IMR-90 (cell line): ENCODE measurements at regions not wholly inside any gene's neighbourhood (a gene's known extent, or its start where the extent isn't known, plus 50 kb on each side); places are given as distances from the start of the nearest gene placed in this dataset.

Experiments
- ATAC-seq: fragments of 200-7000 bp; cut with Tn5 transposase; 2 replicates; pipeline ENCODE4 v1.9.1; 2020; ENCODE audit warnings: low read depth, mild to moderate bottlenecking, moderate library complexity
- BruUV-seq: library from RNA; stranded (reverse); fragments of 400-500 nt; replicated peaks from 2 replicates; lab custom pipeline; 2021; lab: Mats Ljungman, UMichigan
- CTCF ChIA-PET: fragments of 300-600 bp; formaldehyde crosslinking; extraction: SDS; loops from one replicate; lab custom pipeline; 2021; ENCODE audit warnings: antibody characterized with exemption; lab: Yijun Ruan, JAX
- POLR2A ChIA-PET: fragments of 300-600 bp; sonication (Branson Sonifier 250); formaldehyde crosslinking; loops from one replicate; lab custom pipeline; 2022; ENCODE audit warnings: antibody characterized with exemption; ENCODE audit not compliant: unreplicated experiment; lab: Charles Lee
- DNase-seq: peaks from one replicate; pipeline ENCODE4 v3.0.0; 2013
- H2AFZ ChIP-seq: replicated peaks from 2 replicates; pipeline ENCODE3; 2013; ENCODE audit warnings: low read length, mild to moderate bottlenecking; ENCODE audit not compliant: poor library complexity
- H2AK5ac ChIP-seq: 2 replicates; pipeline ENCODE4 v1.6.1; 2013; ENCODE audit warnings: low read depth, low read length, inconsistent platforms
- H2AK9ac ChIP-seq: replicated peaks from 2 replicates; pipeline ENCODE3; 2013; ENCODE audit warnings: mild to moderate bottlenecking, low read depth, low read length, moderate library complexity; ENCODE audit not compliant: poor library complexity
- H2BK120ac ChIP-seq: 2 replicates; pipeline ENCODE4 v1.6.1; 2013; ENCODE audit warnings: low read depth, low read length, inconsistent platforms
- H2BK15ac ChIP-seq: 3 replicates; pipeline ENCODE4 v1.6.1; 2013; ENCODE audit warnings: low read depth, low read length, inconsistent platforms
- H2BK20ac ChIP-seq: 2 replicates; pipeline ENCODE4 v1.6.1; 2013; ENCODE audit warnings: low read depth, mild to moderate bottlenecking, inconsistent platforms, low read length, moderate library complexity
- H2BK5ac ChIP-seq: 2 replicates; pipeline ENCODE4 v1.6.1; 2013; ENCODE audit warnings: mild to moderate bottlenecking, low read depth, low read length, inconsistent platforms; ENCODE audit not compliant: poor library complexity, severe bottlenecking
- H3K14ac ChIP-seq: replicated peaks from 2 replicates; pipeline ENCODE4 v1.6.1; 2013; ENCODE audit warnings: low read depth, low read length, inconsistent platforms
- H3K18ac ChIP-seq: 2 replicates; pipeline ENCODE4 v1.6.1; 2013; ENCODE audit warnings: low read depth, low read length, control low read depth
- H3K23ac ChIP-seq: 2 replicates; pipeline ENCODE4 v1.6.1; 2013; ENCODE audit warnings: low read depth, low read length, inconsistent platforms
- H3K27ac ChIP-seq: 2 replicates; pipeline ENCODE4 v1.5.1; 2013; ENCODE audit warnings: mild to moderate bottlenecking, control low read depth, low read length; ENCODE audit not compliant: insufficient read depth
- H3K27me3 ChIP-seq: 2 replicates; pipeline ENCODE4 v1.6.1; 2013; ENCODE audit warnings: low read length; ENCODE audit not compliant: control insufficient read depth, insufficient read depth
- H3K36me3 ChIP-seq: 2 replicates; pipeline ENCODE4 v1.6.1; 2013; ENCODE audit warnings: low read length, mixed read lengths; ENCODE audit not compliant: control insufficient read depth, insufficient read depth
- H3K4ac ChIP-seq: 2 replicates; pipeline ENCODE4 v1.6.1; 2013; ENCODE audit warnings: low read depth, low read length, inconsistent platforms
- H3K4me1 ChIP-seq: 2 replicates; pipeline ENCODE4 v1.6.1; 2013; ENCODE audit warnings: low read length, mixed read lengths; ENCODE audit not compliant: control insufficient read depth, insufficient read depth
- H3K4me2 ChIP-seq: 2 replicates; pipeline ENCODE4 v1.6.1; 2013; ENCODE audit warnings: low read depth, mild to moderate bottlenecking, control low read depth, low read length, moderate library complexity
- H3K4me3 ChIP-seq: 2 replicates; pipeline ENCODE4 v1.5.1; 2013; ENCODE audit warnings: low read depth, mild to moderate bottlenecking, control low read depth, low read length, moderate library complexity; ENCODE audit not compliant: insufficient read depth
- H3K56ac ChIP-seq: 2 replicates; pipeline ENCODE4 v1.6.1; 2013; ENCODE audit warnings: low read length, inconsistent platforms; ENCODE audit not compliant: insufficient read depth; ENCODE audit errors: extremely low read depth
- H3K79me1 ChIP-seq, 2 experiments: 2 replicates each; pipeline ENCODE4 v1.6.1; 2013; ENCODE audit warnings: low read length in 2 of 2, inconsistent platforms in 1 of 2, low read depth in 1 of 2
- H3K9ac ChIP-seq: 2 replicates; pipeline ENCODE4 v1.6.1; 2013; ENCODE audit warnings: low read depth, low read length, control low read depth
- H3K9me1 ChIP-seq: 2 replicates; pipeline ENCODE4 v1.6.1; 2013; ENCODE audit warnings: low read length, inconsistent platforms; ENCODE audit not compliant: insufficient read depth
- H3K9me3 ChIP-seq: 2 replicates; pipeline ENCODE4 v1.6.1; 2013; ENCODE audit warnings: low read length; ENCODE audit not compliant: control insufficient read depth, insufficient read depth
- H4K20me1 ChIP-seq: 2 replicates; pipeline ENCODE4 v1.6.1; 2013; ENCODE audit warnings: low read length, inconsistent platforms; ENCODE audit not compliant: insufficient read depth
- H4K5ac ChIP-seq: 2 replicates; pipeline ENCODE4 v1.6.1; 2013; ENCODE audit warnings: mild to moderate bottlenecking, low read depth, low read length, control low read depth
- H4K8ac ChIP-seq, 2 experiments: 2 replicates each; pipeline ENCODE4 v1.6.1; 2013; ENCODE audit warnings: low read depth in 2 of 2, low read length in 2 of 2, control low read depth in 1 of 2, inconsistent platforms in 1 of 2
- H4K91ac ChIP-seq: 2 replicates; pipeline ENCODE4 v1.6.1; 2013; ENCODE audit warnings: low read depth, low read length, inconsistent platforms; ENCODE audit not compliant: insufficient read depth
- CEBPB ChIP-seq: IDR thresholded peaks from 2 replicates; pipeline ENCODE4 v1.6.1; 2012; ENCODE audit warnings: low read depth, low read length, improper control_type of control experiment
- WGBS, 2 experiments: methylation state at CpG; one replicate each; pipeline versions ENCODE4 v1.1.5 to v1.1.7; 2013; ENCODE audit warnings: missing lambda C conversion rate in 2 of 2; ENCODE audit not compliant: insufficient read length in 1 of 2; ENCODE audit errors: extremely low coverage in 2 of 2; 5-methylcytosine and 5-hydroxymethylcytosine counted together
- dilution Hi-C: fragments of 300-500 bp; cut with HindIII; formaldehyde crosslinking; loops from one replicate; pipeline ENCODE4 v1.14.3; 2018; ENCODE audit warnings: low sequenced_read_pairs; ENCODE audit not compliant: unreplicated experiment
- in situ Hi-C: fragments of 300-500 bp; cut with MboI; formaldehyde crosslinking; loops from 3 replicates; pipeline ENCODE4 v1.14.3; 2019; ENCODE audit warnings: low sequenced_read_pairs, inconsistent platforms, mixed read lengths
- intact Hi-C: fragments of 100-400 bp; cut with micrococcal nuclease; formaldehyde crosslinking; loops from 2 replicates; pipeline ENCODE4 v1.10.0; 2022
- TF ChIP-seq, protein P1 (sequence below): conservative IDR thresholded peaks from 2 replicates; pipeline ENCODE4 v1.5.1; 2012; ENCODE audit warnings: mild to moderate bottlenecking, low read depth, low read length, improper control_type of control experiment
- TF ChIP-seq, protein P2 (sequence below): fragments of 150-350 bp; IDR thresholded peaks from 2 replicates; pipeline ENCODE4 v1.6.1; 2016; ENCODE audit warnings: low read depth, mild to moderate bottlenecking, low read length, moderate library complexity, borderline replicate concordance

DNA sequence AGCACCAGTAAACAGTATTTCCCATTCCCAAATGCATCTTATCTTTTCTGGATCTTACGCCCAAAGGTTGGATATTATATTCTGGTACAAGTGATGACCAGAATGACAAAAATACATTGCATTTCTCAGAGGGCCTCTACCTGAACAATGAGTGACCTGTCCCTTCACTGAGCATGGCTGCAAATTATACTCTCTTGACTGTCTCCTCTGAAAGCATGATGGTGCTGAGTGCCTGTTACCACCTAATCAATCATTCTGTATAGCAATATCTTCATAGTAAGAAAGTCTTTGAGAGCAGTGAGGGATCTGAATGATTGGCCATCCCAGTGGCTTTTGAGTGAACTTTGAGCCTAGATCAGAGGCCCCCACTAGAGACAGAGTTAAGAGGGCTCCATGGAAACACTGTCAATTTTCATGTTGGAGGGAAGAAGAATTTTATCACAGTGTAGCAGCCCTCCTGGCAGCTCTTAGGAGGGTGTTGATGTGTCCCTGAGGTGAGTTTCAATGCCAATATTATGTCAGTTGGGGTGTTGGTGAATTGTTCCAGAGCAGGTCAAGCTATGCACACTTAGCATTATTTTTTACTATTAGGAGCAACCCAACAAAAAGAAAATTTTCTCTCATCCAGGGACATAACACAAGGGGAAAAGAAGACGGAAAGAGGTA lies 171.7 kb downstream of the MARCHF11 start:
- CTCF ChIA-PET = no interaction called here
- Histone ChIP-seq H4K91ac (no peak overlapping the region), H4K20me1 (no peaks in the 10 kb centered on the region), H3K79me1 (no peaks in the 10 kb centered on the region), H2AFZ (no peak overlapping the region), H3K18ac (no peak overlapping the region), H3K27me3 (0 out of 2 replicates have a peak, but pooled peaks cover 2% of the 10 kb centered on the region), H3K56ac (no peak overlapping the region), H3K23ac (no peak overlapping the region), H2BK15ac (no peak overlapping the region), H4K5ac (no peak overlapping the region), H2BK120ac (no peak overlapping the region), H3K9me3 (no peaks in the 10 kb centered on the region), H3K9me1 (no peaks in the 10 kb centered on the region), H3K14ac (no peak overlapping the region), H4K8ac (no peak overlapping the region), H3K9ac (no peak overlapping the region), H2AK9ac (no peak overlapping the region), H3K4me1 (no peaks in the 10 kb centered on the region), H2BK20ac (no peak overlapping the region), H3K36me3 (no peaks in the 10 kb centered on the region), H3K4me3 (no peak overlapping the region), H2BK5ac (no peak overlapping the region), H3K27ac (no peak overlapping the region), H2AK5ac (no peak overlapping the region), H3K4me2 (no peak overlapping the region), H3K4ac (no peak overlapping the region)
- ATAC-seq (no peak), DNase-seq (no peak)
- POLR2A ChIA-PET = no interaction called here
- no peak for TF ChIP-seq CEBPB
- TF ChIP-seq, protein P1, sequence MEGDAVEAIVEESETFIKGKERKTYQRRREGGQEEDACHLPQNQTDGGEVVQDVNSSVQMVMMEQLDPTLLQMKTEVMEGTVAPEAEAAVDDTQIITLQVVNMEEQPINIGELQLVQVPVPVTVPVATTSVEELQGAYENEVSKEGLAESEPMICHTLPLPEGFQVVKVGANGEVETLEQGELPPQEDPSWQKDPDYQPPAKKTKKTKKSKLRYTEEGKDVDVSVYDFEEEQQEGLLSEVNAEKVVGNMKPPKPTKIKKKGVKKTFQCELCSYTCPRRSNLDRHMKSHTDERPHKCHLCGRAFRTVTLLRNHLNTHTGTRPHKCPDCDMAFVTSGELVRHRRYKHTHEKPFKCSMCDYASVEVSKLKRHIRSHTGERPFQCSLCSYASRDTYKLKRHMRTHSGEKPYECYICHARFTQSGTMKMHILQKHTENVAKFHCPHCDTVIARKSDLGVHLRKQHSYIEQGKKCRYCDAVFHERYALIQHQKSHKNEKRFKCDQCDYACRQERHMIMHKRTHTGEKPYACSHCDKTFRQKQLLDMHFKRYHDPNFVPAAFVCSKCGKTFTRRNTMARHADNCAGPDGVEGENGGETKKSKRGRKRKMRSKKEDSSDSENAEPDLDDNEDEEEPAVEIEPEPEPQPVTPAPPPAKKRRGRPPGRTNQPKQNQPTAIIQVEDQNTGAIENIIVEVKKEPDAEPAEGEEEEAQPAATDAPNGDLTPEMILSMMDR = no peak
- TF ChIP-seq, protein P2, sequence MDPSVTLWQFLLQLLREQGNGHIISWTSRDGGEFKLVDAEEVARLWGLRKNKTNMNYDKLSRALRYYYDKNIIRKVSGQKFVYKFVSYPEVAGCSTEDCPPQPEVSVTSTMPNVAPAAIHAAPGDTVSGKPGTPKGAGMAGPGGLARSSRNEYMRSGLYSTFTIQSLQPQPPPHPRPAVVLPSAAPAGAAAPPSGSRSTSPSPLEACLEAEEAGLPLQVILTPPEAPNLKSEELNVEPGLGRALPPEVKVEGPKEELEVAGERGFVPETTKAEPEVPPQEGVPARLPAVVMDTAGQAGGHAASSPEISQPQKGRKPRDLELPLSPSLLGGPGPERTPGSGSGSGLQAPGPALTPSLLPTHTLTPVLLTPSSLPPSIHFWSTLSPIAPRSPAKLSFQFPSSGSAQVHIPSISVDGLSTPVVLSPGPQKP = no peak
- no CpG with 5 or more reads among the region's 2 CpGs for WGBS, 2 experiments
- dilution Hi-C loops (no loop called here), in situ Hi-C loops (no loop called here), intact Hi-C loops (no loop called here)
- no TSS peak for BruUV-seq
